Mesenchymal stem cell (in vitro differentiated cells and primary cell): ENCODE measurements at regions not wholly inside any gene's neighbourhood (a gene's known extent, or its start where the extent isn't known, plus 50 kb on each side); places are given as distances from the start of the nearest gene placed in this dataset.

Experiments used
- DNase-seq: peaks from one replicate; pipeline ENCODE4 v3.0.0-alpha.2; 2013
- H2AFZ ChIP-seq: one replicate; pipeline ENCODE4 v1.6.1; 2013; ENCODE audit warnings: low read depth, mild to moderate bottlenecking, control low read depth, inconsistent platforms, low read length, moderate library complexity
- H2AK5ac ChIP-seq: 2 replicates; pipeline ENCODE4 v1.6.1; 2013; ENCODE audit warnings: low read length, moderate library complexity, mild to moderate bottlenecking, inconsistent platforms; ENCODE audit not compliant: severe bottlenecking
- H2BK120ac ChIP-seq: one replicate; pipeline ENCODE4 v1.6.1; 2013; ENCODE audit warnings: low read depth, mild to moderate bottlenecking, inconsistent platforms, low read length, moderate library complexity
- H2BK12ac ChIP-seq, 2 experiments: one replicate each; pipeline ENCODE4 v1.6.1; 2013; ENCODE audit warnings: inconsistent platforms in 2 of 2, low read length in 2 of 2, mild to moderate bottlenecking in 2 of 2, moderate library complexity in 2 of 2, control low read depth in 1 of 2
- H2BK15ac ChIP-seq: one replicate; pipeline ENCODE4 v1.6.1; 2013; ENCODE audit warnings: mild to moderate bottlenecking, low read depth, inconsistent platforms; ENCODE audit not compliant: poor library complexity, severe bottlenecking
- H2BK5ac ChIP-seq: 2 replicates; pipeline ENCODE4 v1.6.1; 2013; ENCODE audit warnings: low read depth, mild to moderate bottlenecking, low read length, control low read depth, inconsistent platforms; ENCODE audit not compliant: poor library complexity, severe bottlenecking
- H3K14ac ChIP-seq, 2 experiments: one replicate each; pipeline ENCODE4 v1.6.1; 2013; ENCODE audit warnings: inconsistent platforms in 2 of 2, low read length in 2 of 2, control low read depth in 1 of 2, mild to moderate bottlenecking in 1 of 2, moderate library complexity in 1 of 2
- H3K18ac ChIP-seq, 2 experiments: one replicate each; pipeline ENCODE4 v1.6.1; 2013; ENCODE audit warnings: inconsistent platforms in 2 of 2, low read length in 2 of 2, control low read depth in 1 of 2, low read depth in 1 of 2, mild to moderate bottlenecking in 1 of 2
- H3K23ac ChIP-seq, 2 experiments: one replicate each; pipeline ENCODE4 v1.6.1; 2013; ENCODE audit warnings: inconsistent platforms in 2 of 2, low read length in 2 of 2, mild to moderate bottlenecking in 2 of 2, moderate library complexity in 2 of 2, control low read depth in 1 of 2
- H3K27ac ChIP-seq: 2 replicates; pipeline ENCODE4 v1.5.1; 2013; ENCODE audit warnings: mild to moderate bottlenecking, moderate library complexity, low read length, control low read depth, inconsistent platforms; ENCODE audit not compliant: poor library complexity, severe bottlenecking
- H3K27me3 ChIP-seq, 2 experiments: 2 replicates each; pipeline versions ENCODE4 v1.6.1 to v1.7.0; 2013; ENCODE audit warnings: low read length in 2 of 2, mild to moderate bottlenecking in 2 of 2, moderate library complexity in 2 of 2, control low read depth in 1 of 2, inconsistent platforms in 1 of 2; ENCODE audit not compliant: control insufficient read depth in 1 of 2, insufficient read depth in 1 of 2
- H3K36me3 ChIP-seq, 2 experiments: 2 replicates each; pipeline versions ENCODE4 v1.6.1 to v1.7.0; 2013; ENCODE audit warnings: low read length in 2 of 2, control low read depth in 1 of 2, inconsistent platforms in 1 of 2, low read depth in 1 of 2, mild to moderate bottlenecking in 1 of 2; ENCODE audit not compliant: insufficient read depth in 2 of 2, control insufficient read depth in 1 of 2
- H3K4ac ChIP-seq, 2 experiments: one replicate each; pipeline ENCODE4 v1.6.1; 2013; ENCODE audit warnings: inconsistent platforms in 2 of 2, low read length in 2 of 2, mild to moderate bottlenecking in 2 of 2, moderate library complexity in 2 of 2, control low read depth in 1 of 2, low read depth in 1 of 2
- H3K4me1 ChIP-seq: 2 replicates; pipeline ENCODE4 v1.6.1; 2013; ENCODE audit warnings: low read depth, low read length, control low read depth; ENCODE audit not compliant: control insufficient read depth, insufficient read depth
- H3K4me2 ChIP-seq: 2 replicates; pipeline ENCODE4 v1.6.1; 2013; ENCODE audit warnings: low read length, mild to moderate bottlenecking, inconsistent platforms; ENCODE audit not compliant: poor library complexity, severe bottlenecking
- H3K4me3 ChIP-seq, 2 experiments: 2 replicates each; pipeline versions ENCODE4 v1.5.1 to v1.7.0; 2013; ENCODE audit warnings: low read length in 2 of 2, mild to moderate bottlenecking in 2 of 2, control low read depth in 1 of 2, low read depth in 1 of 2; ENCODE audit not compliant: insufficient read depth in 1 of 2
- H3K79me1 ChIP-seq: replicated peaks from 2 replicates; pipeline ENCODE4 v1.6.1; 2013; ENCODE audit warnings: mild to moderate bottlenecking, control low read depth, low read length, inconsistent platforms; ENCODE audit not compliant: poor library complexity, severe bottlenecking
- H3K9ac ChIP-seq: 2 replicates; pipeline ENCODE4 v1.7.0; 2013; ENCODE audit warnings: mild to moderate bottlenecking, low read length, moderate library complexity
- H3K9me3 ChIP-seq: 2 replicates; pipeline ENCODE4 v1.7.0; 2013; ENCODE audit warnings: mild to moderate bottlenecking, low read length; ENCODE audit not compliant: control insufficient read depth
- H4K8ac ChIP-seq: one replicate; pipeline ENCODE4 v1.6.1; 2013; ENCODE audit warnings: inconsistent platforms, mild to moderate bottlenecking, low read length, moderate library complexity
- H4K91ac ChIP-seq: one replicate; pipeline ENCODE4 v1.6.1; 2013; ENCODE audit warnings: mild to moderate bottlenecking, low read length, inconsistent platforms
- WGBS: methylation state at CpG from one replicate; pipeline ENCODE4 v1.1.7; 2013; ENCODE audit warnings: mixed read lengths; 5-methylcytosine and 5-hydroxymethylcytosine counted together

- Histone ChIP-seq H3K4me3 (no peak overlapping the region), H3K4me2 (no peak overlapping the region), H2BK120ac (no peak overlapping the region), H3K79me1 (no peaks in the 10 kb centered on the region), H2AFZ (no peak overlapping the region), H4K8ac (no peak overlapping the region), H3K9ac (no peak overlapping the region), H3K27me3 (peaks cover 0 to 12% of the 10 kb centered on the region in 2 experiments), H3K27ac (no peak overlapping the region), H2BK12ac (no peak overlapping the region), H2BK15ac (no peak overlapping the region), H3K14ac (no peak overlapping the region), H3K23ac (no peak overlapping the region), H4K91ac (no peak overlapping the region), H2BK5ac (no peak overlapping the region), H3K36me3 (no peaks in the 10 kb centered on the region), H3K4me1 (no peaks in the 10 kb centered on the region), H3K4ac (no peak overlapping the region), H2AK5ac (peak overlapping the region; percentile 85), H3K9me3 (peaks cover 4% of the 10 kb centered on the region), H3K18ac (no peak overlapping the region)
- DNase-seq, result no peak
- WGBS, result 97% methylated on average over 3 of the region's 3 CpGs
These were observed 224.1 kb downstream of the SS18 start for GRCh38 chr18:25866331-25866730.

GRCh38 chr18:25862881-25863600 lies 227.4 kb downstream of the SS18 start:
- no peak overlapping the region for H3K23ac ChIP-seq
- H2BK120ac ChIP-seq, result no peak overlapping the region
- H3K4me3 ChIP-seq, result peak overlapping the region in 1 of 2 experiments; percentile 12
- peaks cover 0 to 12% of the 10 kb centered on the region in 2 experiments for H3K27me3 ChIP-seq
- H3K18ac ChIP-seq, result no peak overlapping the region
- no peak for DNase-seq
- no peaks in the 10 kb centered on the region for H3K4me1 ChIP-seq
- H3K4me2 ChIP-seq, result no peak overlapping the region
- no peak overlapping the region for H2AFZ ChIP-seq
- H3K27ac ChIP-seq, result no peak overlapping the region
- no peak overlapping the region for H2AK5ac ChIP-seq
- no peak overlapping the region for H2BK5ac ChIP-seq
- peak overlapping the region; percentile 16 for H3K9ac ChIP-seq
- H2BK15ac ChIP-seq, result no peak overlapping the region
- no peak overlapping the region for H4K91ac ChIP-seq
- no peak overlapping the region for H2BK12ac ChIP-seq
- no peak overlapping the region for H3K4ac ChIP-seq
- H4K8ac ChIP-seq, result no peak overlapping the region
- H3K9me3 ChIP-seq, result peaks cover 3% of the 10 kb centered on the region
- no peaks in the 10 kb centered on the region for H3K79me1 ChIP-seq
- no peaks in the 10 kb centered on the region for H3K36me3 ChIP-seq
- H3K14ac ChIP-seq, result no peak overlapping the region
- WGBS, result 96% methylated on average over 7 of the region's 9 CpGs

GRCh38 chr18:25853691-25854433 lies 236.6 kb downstream of the SS18 start:
- H2BK5ac ChIP-seq, result no peak overlapping the region
- no peak overlapping the region for H2BK12ac ChIP-seq
- 65% methylated on average over 7 of the region's 7 CpGs for WGBS
- no peak overlapping the region for H4K8ac ChIP-seq
- H3K36me3 ChIP-seq, result no peaks in the 10 kb centered on the region
- H3K4me3 ChIP-seq, result no peak overlapping the region
- peak; percentile 16 for DNase-seq
- H3K4me1 ChIP-seq, result peaks cover 7% of the 10 kb centered on the region
- no peak overlapping the region for H3K23ac ChIP-seq
- H3K79me1 ChIP-seq, result no peaks in the 10 kb centered on the region
- no peak overlapping the region for H4K91ac ChIP-seq
- H2BK15ac ChIP-seq, result no peak overlapping the region
- H3K4me2 ChIP-seq, result no peak overlapping the region
- H2AFZ ChIP-seq, result no peak overlapping the region
- H3K9me3 ChIP-seq, result no peaks in the 10 kb centered on the region
- H3K27ac ChIP-seq, result peak overlapping the region; percentile 53
- H3K9ac ChIP-seq, result no peak overlapping the region
- H3K18ac ChIP-seq, result no peak overlapping the region
- H3K14ac ChIP-seq, result no peak overlapping the region
- H3K4ac ChIP-seq, result no peak overlapping the region
- no peaks in the 10 kb centered on the region for H3K27me3 ChIP-seq
- no peak overlapping the region for H2AK5ac ChIP-seq
- H2BK120ac ChIP-seq, result no peak overlapping the region

GRCh38 chr18:25843791-25844190 lies 246.6 kb downstream of the SS18 start:
- no peak overlapping the region for H3K9ac ChIP-seq
- H2BK15ac ChIP-seq, result no peak overlapping the region
- H3K79me1 ChIP-seq, result no peaks in the 10 kb centered on the region
- H4K91ac ChIP-seq, result no peak overlapping the region
- peaks cover 0 to 3% of the 10 kb centered on the region in 2 experiments for H3K27me3 ChIP-seq
- no peak overlapping the region for H3K4me3 ChIP-seq
- no peak overlapping the region for H3K18ac ChIP-seq
- no peaks in the 10 kb centered on the region for H3K9me3 ChIP-seq
- H2AK5ac ChIP-seq, result no peak overlapping the region
- H3K4me2 ChIP-seq, result no peak overlapping the region
- 87% methylated on average over 3 of the region's 3 CpGs for WGBS
- H2BK12ac ChIP-seq, result no peak overlapping the region
- H3K14ac ChIP-seq, result no peak overlapping the region
- no peak overlapping the region for H2BK5ac ChIP-seq
- no peak for DNase-seq
- H3K4ac ChIP-seq, result no peak overlapping the region
- H2AFZ ChIP-seq, result no peak overlapping the region
- H3K23ac ChIP-seq, result no peak overlapping the region
- no peaks in the 10 kb centered on the region for H3K4me1 ChIP-seq
- no peak overlapping the region for H2BK120ac ChIP-seq
- no peak overlapping the region for H4K8ac ChIP-seq
- no peaks in the 10 kb centered on the region for H3K36me3 ChIP-seq
- no peak overlapping the region for H3K27ac ChIP-seq
